Stimulated activated CD4-positive, alpha-beta T cell treated with anti-CD3 and anti-CD28 coated beads, Interleukin-15, amount 100 ng/mL, for 48 hours (primary cell): ENCODE measurements at regions not wholly inside any gene's neighbourhood (a gene's known extent, or its start where the extent isn't known, plus 50 kb on each side); places are given as distances from the start of the nearest gene placed in this dataset.

Source experiments
- DNase-seq, 2 donors: peaks; one replicate each; pipeline ENCODE4 v3.0.0-alpha.2; 2020; ENCODE audit warnings: low read depth in 2 of 2

- no peak for DNase-seq
These were observed 214.3 kb upstream of the CDYL start for GRCh38 chr6:4561773-4562400.

GRCh38 chr6:4561078-4561435, 215.1 kb upstream of the CDYL start:
- DNase-seq: no peak

DNA sequence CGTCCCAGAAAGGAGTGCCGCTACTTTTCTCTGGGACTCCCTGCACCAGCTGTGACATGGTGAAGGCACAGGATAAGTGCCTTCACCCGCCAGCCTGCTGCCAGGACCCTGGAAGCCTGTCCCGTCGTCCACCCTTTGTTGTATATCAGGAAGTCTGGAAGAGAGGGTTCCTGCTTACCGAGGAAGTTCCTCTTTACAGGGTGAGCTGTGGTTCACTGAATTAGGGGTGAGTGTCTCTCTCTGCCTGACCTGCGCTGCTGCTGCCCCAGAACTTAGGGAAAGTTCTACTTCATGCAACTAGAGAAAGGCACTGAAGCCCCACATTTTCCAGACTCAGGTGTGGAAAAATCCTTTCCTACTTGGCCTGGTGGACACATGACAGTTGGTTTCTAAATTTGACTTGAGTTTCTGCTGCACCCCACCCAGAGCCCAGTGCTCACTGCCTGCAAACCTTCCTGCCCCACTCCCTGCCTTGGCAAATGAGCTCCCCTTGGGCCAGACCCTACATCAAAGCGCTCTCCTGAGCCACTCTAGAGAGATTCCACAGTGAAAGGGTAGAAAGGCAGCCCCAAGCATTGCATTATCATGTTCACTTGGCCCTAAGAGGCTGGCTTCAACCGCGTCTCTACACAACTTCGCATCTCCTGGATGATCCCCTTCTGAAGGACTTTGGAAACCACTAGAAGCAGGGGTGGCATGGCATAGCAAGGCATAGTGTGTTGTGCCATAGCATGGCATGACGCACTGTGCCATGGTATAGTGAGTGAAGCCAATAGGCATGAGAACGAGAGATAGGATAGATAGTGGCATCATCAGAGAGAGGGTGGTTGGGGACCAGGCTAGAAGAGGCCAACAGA, 215.8 kb upstream of the CDYL start:
- DNase-seq: no peak

- no peak for DNase-seq
These were observed 216.8 kb upstream of the CDYL start for GRCh38 chr6:4559281-4559875.

GRCh38 chr6:4554645-4555044, 221.6 kb upstream of the CDYL start:
- DNase-seq: no peak

- no peak for DNase-seq
These were observed 222.8 kb upstream of the CDYL start for GRCh38 chr6:4553387-4553786.

- no peak for DNase-seq
These were observed 226.0 kb upstream of the CDYL start for GRCh38 chr6:4550227-4550597.

GRCh38 chr6:4549556-4550226, 226.5 kb upstream of the CDYL start:
- DNase-seq: no peak

GRCh38 chr6:4545893-4546292, 230.3 kb upstream of the CDYL start:
- DNase-seq: no peak

- DNase-seq: no peak
These were observed 232.6 kb upstream of the CDYL start for GRCh38 chr6:4543596-4543995.

GRCh38 chr6:4533576-4533975, 242.6 kb upstream of the CDYL start:
- no peak for DNase-seq

- no peak for DNase-seq
These were observed 244.8 kb upstream of the CDYL start for GRCh38 chr6:4531406-4531805.

DNA sequence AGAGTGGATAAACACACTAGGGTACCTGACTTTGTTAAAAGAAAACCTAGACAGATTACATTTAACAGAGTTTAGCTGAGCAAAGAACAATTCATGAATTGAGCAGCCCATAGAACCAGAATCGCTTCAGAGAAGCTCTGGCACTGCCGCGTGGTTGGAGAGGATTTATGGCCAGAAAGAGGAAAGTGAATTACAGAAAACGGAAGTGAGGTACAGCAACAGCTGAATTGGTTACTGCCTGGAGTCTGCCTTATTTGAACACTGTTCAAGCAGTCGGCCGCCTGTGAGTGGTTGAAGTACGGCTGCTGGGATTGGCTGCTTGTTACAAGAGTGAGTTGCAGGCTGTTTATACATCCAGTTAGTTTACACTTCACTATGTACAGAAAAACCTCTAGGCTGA, 253.8 kb upstream of the CDYL start:
- DNase-seq: no peak

DNA sequence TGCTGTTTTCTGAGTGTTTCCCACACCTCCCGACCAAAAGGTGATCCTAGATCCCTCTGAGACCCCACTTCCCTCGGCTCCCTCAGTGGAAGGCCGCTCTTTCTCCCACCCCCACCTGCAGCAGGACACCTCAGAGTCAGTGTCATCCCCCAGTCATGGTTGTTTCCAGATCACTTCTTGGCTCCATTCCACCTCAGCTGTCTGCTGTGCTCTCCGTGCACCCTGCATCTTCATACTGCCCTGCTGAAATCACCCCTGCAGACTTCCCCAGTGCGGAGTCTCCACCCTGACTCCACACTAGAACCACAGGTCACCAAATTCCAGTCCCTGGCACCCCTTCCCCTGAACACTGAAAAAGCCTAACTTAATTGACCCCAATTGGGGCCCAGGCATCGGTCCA, 255.1 kb upstream of the CDYL start:
- no peak for DNase-seq

GRCh38 chr6:4518506-4518905, 257.7 kb upstream of the CDYL start:
- DNase-seq: no peak

GRCh38 chr6:4516206-4516605, 260.0 kb upstream of the CDYL start:
- no peak for DNase-seq

DNA sequence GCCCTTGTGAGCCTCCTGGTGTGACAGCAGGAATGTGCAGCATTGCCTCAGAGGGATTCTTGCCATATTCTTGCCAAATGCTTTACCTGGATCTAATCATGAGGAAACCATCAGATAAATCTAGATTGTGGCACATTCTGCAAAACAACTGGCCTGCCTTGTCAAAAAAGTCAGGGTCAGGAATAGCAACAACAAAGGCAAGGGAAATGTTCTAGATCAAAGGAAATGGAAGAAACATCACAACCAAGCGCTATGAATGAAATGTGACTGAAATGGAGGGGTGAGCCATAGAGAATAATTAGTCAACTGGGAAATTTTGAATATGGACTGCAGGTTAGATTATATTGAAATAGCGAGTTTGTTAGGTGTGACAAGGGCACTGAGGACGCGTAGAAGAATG, 262.6 kb upstream of the CDYL start:
- DNase-seq: no peak

DNA sequence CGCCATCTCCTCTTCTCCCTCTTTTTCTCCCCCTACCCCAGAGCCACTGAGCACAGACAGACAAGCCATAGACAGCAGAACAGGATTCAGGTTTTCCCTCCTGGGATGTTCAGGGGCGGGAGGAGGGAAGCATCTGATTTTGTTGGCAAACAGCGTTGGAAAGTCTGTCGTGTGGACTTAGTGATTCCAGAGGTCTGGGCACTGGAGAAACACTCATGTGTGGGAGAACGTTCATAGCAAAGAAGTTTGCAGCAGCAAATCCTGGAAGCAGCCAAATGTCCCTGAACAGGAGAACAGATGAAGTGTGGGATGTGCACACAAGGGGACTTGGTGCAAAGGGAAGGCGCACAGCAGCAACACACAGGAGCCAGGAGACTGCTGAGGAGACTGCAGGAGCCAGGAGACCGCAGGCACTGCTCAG, 264.1 kb upstream of the CDYL start:
- no peak for DNase-seq

DNA sequence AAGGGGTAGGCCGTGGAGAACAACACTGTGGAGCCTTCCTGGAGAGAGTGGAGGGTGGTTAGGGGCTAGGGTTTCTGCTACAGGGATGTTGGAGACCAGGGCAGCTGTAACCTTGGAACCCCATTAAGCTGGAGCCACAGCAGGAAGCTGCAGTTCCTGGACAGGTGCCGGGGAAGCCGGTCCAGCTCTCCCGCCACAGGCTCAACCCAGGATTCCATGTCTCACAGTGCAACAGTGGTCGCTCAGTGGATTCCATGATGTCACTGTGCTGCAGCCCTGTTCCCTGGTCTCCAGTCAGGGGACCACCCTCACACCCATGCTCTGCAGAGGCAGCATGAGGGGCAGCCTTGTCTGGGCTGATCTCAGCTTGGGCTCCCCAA, 264.6 kb upstream of the CDYL start:
- no peak for DNase-seq

DNA sequence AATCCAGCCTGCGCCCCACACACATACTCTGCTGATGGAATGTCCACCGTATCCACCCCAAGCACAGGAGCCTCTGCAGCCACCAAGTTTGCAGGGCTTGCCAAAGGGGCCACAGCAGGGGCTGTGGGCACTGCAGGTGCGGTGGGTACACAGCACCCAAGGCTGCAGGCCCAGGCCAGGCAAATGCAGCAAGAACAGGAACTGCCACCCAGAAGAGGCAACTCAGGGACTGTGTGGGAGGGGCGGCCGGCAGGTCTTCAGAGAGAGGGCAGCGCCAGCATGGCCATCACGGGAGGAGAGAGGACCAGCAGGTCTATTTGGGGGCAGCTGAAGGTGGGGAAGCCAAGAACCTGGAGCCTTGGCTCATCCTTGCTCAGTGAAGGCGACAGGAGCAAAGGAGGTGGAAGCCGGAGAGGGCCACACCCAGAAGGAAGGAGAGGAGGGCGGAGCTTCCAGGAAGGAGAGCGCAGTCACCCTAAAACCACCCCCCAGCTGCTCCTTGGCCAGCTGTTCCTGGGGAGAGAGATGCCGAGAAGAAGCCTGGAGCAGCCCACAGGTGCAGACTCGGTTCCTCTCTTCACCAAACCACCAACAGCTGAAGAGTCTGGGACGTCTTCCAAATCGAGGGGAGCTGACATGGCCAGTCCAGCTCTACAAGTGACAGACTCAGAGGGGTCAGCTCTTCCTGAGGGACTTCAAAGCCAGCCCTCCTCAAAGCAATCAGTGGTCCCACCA, 265.1 kb upstream of the CDYL start:
- DNase-seq: no peak

DNA sequence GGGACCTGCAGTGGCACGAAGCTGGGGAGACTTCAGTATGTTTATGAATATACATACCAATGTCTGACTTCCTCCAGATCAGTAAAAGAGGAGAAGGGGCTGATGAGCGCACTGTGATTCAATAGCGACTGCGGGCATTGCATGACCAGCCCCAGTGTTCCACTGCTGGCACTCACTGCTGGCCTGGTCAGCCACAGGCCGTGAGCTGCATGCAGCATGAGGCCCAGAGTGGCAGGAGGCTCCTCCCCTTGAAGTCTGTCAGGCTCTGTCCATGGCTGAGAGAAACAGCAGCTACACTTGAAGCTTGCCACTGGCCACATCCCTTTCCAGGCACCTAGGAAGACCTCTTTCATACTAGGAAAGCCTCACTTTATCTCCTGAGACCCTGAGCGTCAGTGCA, 265.9 kb upstream of the CDYL start:
- DNase-seq: no peak

DNA sequence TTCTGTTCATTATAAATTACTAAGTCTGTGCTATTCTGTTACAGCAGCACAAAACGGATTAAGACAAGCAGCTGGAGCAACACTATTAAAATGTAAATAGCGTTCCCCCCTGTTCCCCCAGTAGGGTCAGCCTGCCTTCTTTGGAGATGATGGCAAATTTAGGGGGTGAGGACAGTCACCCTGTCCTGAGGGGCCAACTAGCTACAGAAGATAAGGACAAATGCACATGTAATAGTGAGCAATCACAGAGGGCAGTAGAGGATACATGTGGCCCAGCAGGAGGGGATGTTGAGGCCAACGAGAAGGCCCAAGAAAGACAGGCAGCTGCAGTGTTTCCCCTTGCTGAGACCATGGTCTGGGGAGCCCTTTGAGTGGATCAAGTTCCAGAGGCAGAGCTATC, 266.7 kb upstream of the CDYL start:
- no peak for DNase-seq
